A673 (cell line): ENCODE measurements at regions not wholly inside any gene's neighbourhood (a gene's known extent, or its start where the extent isn't known, plus 50 kb on each side); places are given as distances from the start of the nearest gene placed in this dataset.

Experiments
- BruUV-seq: library from RNA; stranded (reverse); fragments of 400-500 nt; replicated peaks from 2 replicates; lab custom pipeline; 2021; lab: Mats Ljungman, UMichigan
- CTCF ChIA-PET: fragments of 300-600 bp; sonication (Branson Sonifier 250); formaldehyde crosslinking; loops from one replicate; lab custom pipeline; 2022; ENCODE audit warnings: antibody characterized with exemption; lab: Charles Lee
- POLR2A ChIA-PET: fragments of 300-600 bp; sonication (Branson Sonifier 250); formaldehyde crosslinking; loops from one replicate; lab custom pipeline; 2022; ENCODE audit warnings: antibody characterized with exemption; ENCODE audit not compliant: low non-redundant PET; lab: Charles Lee
- DNase-seq: peaks from one replicate; pipeline ENCODE4 v3.0.0-alpha.2; 2015; ENCODE audit warnings: low spot score
- H3K27ac ChIP-seq: fragments of 200-600 bp; sonication (generic); 2 replicates; pipeline ENCODE4 v1.5.1; 2016; ENCODE audit warnings: mixed run types, low read depth, mild to moderate bottlenecking, mixed read lengths, antibody characterized with exemption, low read length; ENCODE audit not compliant: poor library complexity, severe bottlenecking
- H3K27me3 ChIP-seq: fragments of 200-600 bp; sonication (generic); replicated peaks from 2 replicates; pipeline ENCODE4 v1.6.1; 2017; ENCODE audit warnings: mixed run types, low read depth, mild to moderate bottlenecking, mixed read lengths, antibody characterized with exemption, low read length; ENCODE audit not compliant: insufficient read depth, poor library complexity
- H3K36me3 ChIP-seq: fragments of 200-600 bp; sonication (generic); 2 replicates; pipeline ENCODE4 v1.6.1; 2016; ENCODE audit warnings: mixed run types, mild to moderate bottlenecking, mixed read lengths, antibody characterized with exemption, low read length; ENCODE audit not compliant: insufficient read depth, poor library complexity, severe bottlenecking
- H3K4me1 ChIP-seq: fragments of 200-600 bp; sonication (generic); 2 replicates; pipeline ENCODE4 v1.6.1; 2017; ENCODE audit warnings: mixed run types, mild to moderate bottlenecking, mixed read lengths, antibody characterized with exemption, low read length; ENCODE audit not compliant: insufficient read depth, poor library complexity, severe bottlenecking
- H3K4me3 ChIP-seq: fragments of 200-600 bp; sonication (generic); 2 replicates; pipeline ENCODE4 v1.5.1; 2016; ENCODE audit warnings: low read depth, mixed run types, mild to moderate bottlenecking, mixed read lengths, low read length; ENCODE audit not compliant: poor library complexity, severe bottlenecking
- H3K9me3 ChIP-seq: fragments of 200-600 bp; sonication (generic); 2 replicates; pipeline ENCODE4 v1.6.1; 2016; ENCODE audit warnings: mixed run types, low read depth, mild to moderate bottlenecking, mixed read lengths, antibody characterized with exemption, low read length; ENCODE audit not compliant: poor library complexity, severe bottlenecking
- CTCF ChIP-seq: fragments of 300-800, 200-600 bp; sonication (generic); conservative IDR thresholded peaks from 2 replicates; pipeline ENCODE4 v1.5.1; 2017; ENCODE audit warnings: low read depth, mild to moderate bottlenecking, antibody characterized with exemption, low read length, moderate library complexity, mixed read lengths
- EZH2 ChIP-seq: fragments of 200-600 bp; sonication (generic); IDR thresholded peaks from 2 replicates; pipeline ENCODE4 v1.6.1; 2017; ENCODE audit warnings: borderline replicate concordance, low read depth, mild to moderate bottlenecking, mixed read lengths, antibody characterized with exemption, low read length; ENCODE audit not compliant: poor library complexity, severe bottlenecking
- intact Hi-C: fragments of 100-400 bp; cut with micrococcal nuclease; formaldehyde crosslinking; loops from one replicate; pipeline ENCODE4 v1.10.0; 2022; ENCODE audit not compliant: unreplicated experiment

- Histone ChIP-seq H3K27me3 (peaks cover 4% of the 10 kb centered on the region), H3K36me3 (no peaks in the 10 kb centered on the region), H3K27ac (no peak overlapping the region), H3K4me3 (no peak overlapping the region), H3K4me1 (no peaks in the 10 kb centered on the region), H3K9me3 (no peaks in the 10 kb centered on the region)
- CTCF ChIA-PET, result no interaction called here
- DNase-seq, result no peak
- POLR2A ChIA-PET, result no interaction called here
- no TSS peak for BruUV-seq
- TF ChIP-seq EZH2 (no peak), CTCF (no peak)
- intact Hi-C loops, result no loop called here
These were observed 527.5 kb upstream of the NMUR2 start for GRCh38 chr5:152932621-152933020.

- peak; percentile 20 for DNase-seq
- BruUV-seq, result no TSS peak
- H3K27ac ChIP-seq, result no peak overlapping the region
- intact Hi-C loops, result no loop called here
- H3K4me3 ChIP-seq, result no peak overlapping the region
- H3K36me3 ChIP-seq, result no peaks in the 10 kb centered on the region
- POLR2A ChIA-PET, result no interaction called here
- H3K4me1 ChIP-seq, result no peaks in the 10 kb centered on the region
- H3K27me3 ChIP-seq, result peaks cover 4% of the 10 kb centered on the region
- CTCF ChIA-PET, result no interaction called here
- no peak for TF ChIP-seq CTCF
- TF ChIP-seq EZH2, result no peak
- no peaks in the 10 kb centered on the region for H3K9me3 ChIP-seq
These were observed 528.0 kb upstream of the NMUR2 start for GRCh38 chr5:152933056-152933455.

- Histone ChIP-seq H3K4me3 (no peak overlapping the region), H3K27ac (no peak overlapping the region), H3K4me1 (no peaks in the 10 kb centered on the region), H3K27me3 (no peaks in the 10 kb centered on the region), H3K9me3 (no peaks in the 10 kb centered on the region), H3K36me3 (no peaks in the 10 kb centered on the region)
- BruUV-seq, result no TSS peak
- ChIA-PET POLR2A (no interaction called here), CTCF (no interaction called here)
- no peak for DNase-seq
- intact Hi-C loops, result no loop called here
- no peak for TF ChIP-seq CTCF
- no peak for TF ChIP-seq EZH2
These were observed 533.6 kb upstream of the NMUR2 start for GRCh38 chr5:152938630-152939029.
